ENCODE measurements at regions not wholly inside any gene's neighbourhood (a gene's known extent, or its start where the extent isn't known, plus 50 kb on each side); places are given as distances from the start of the nearest gene placed in this dataset.

GRCh38 chr5:124474528-124475215 is 271.8 kb downstream of the ZNF608 start:
- FAIRE-seq (no peak), DNase-seq (ENCODE audit: low read depth, low spot score) (no peak)
- Histone ChIP-seq H3K9me3 (ENCODE audit: control insufficient read depth, low read depth, low read length) (no peaks in the 10 kb centered on the region), H3K4me3 (ENCODE audit: control insufficient read depth in 2 of 3, extremely low read depth in 1 of 3, insufficient read depth in 2 of 3, low read depth in 1 of 3, low read length in 3 of 3) (no peak overlapping the region), H3K9me1 (ENCODE audit: control insufficient read depth, extremely low read depth, insufficient read depth, low read length) (no peaks in the 10 kb centered on the region), H3K27me3 (ENCODE audit: control insufficient read depth, extremely low read depth, insufficient read depth, low read length) (no peaks in the 10 kb centered on the region), H3K36me3 (ENCODE audit: control insufficient read depth in 2 of 2, extremely low read depth in 1 of 2, insufficient read depth in 2 of 2, low read length in 2 of 2) (no peaks in the 10 kb centered on the region), H3K4me1 (ENCODE audit: control insufficient read depth, extremely low read depth, insufficient read depth, low read length) (no peaks in the 10 kb centered on the region), H3K27ac (ENCODE audit: control insufficient read depth, insufficient read depth, low read length) (no peak overlapping the region), H3K9ac (ENCODE audit: control insufficient read depth, extremely low read depth, insufficient read depth, low read length) (no peak overlapping the region), H3K4me2 (ENCODE audit: control insufficient read depth, extremely low read depth, insufficient read depth, low read depth, low read length) (no peak overlapping the region), H2AFZ (ENCODE audit: control insufficient read depth, low read length) (no peak overlapping the region), H3K79me2 (ENCODE audit: control insufficient read depth, insufficient read depth, low read length) (no peaks in the 10 kb centered on the region), H4K20me1 (ENCODE audit: control insufficient read depth, extremely low read depth, insufficient read depth, low read length) (no peaks in the 10 kb centered on the region)
- no peak for TF ChIP-seq CTCF (optimal IDR thresholded peaks at IDR 0.05 in 1 of 3, IDR thresholded peaks at IDR 0.05 in 1 of 3, conservative IDR thresholded peaks at IDR 0.05 in 1 of 3; ENCODE audit: extremely low read depth in 1 of 3, insufficient read depth in 2 of 3, low read length in 3 of 3)
- TF ChIP-seq EZH2 (IDR thresholded peaks at IDR 0.05; ENCODE audit: low read length): no peak
- dilution Hi-C loops (cut with MboI; ENCODE audit: extremely low pct_ligation_motif_present, low sequenced_read_pairs): no loop called here

DNA sequence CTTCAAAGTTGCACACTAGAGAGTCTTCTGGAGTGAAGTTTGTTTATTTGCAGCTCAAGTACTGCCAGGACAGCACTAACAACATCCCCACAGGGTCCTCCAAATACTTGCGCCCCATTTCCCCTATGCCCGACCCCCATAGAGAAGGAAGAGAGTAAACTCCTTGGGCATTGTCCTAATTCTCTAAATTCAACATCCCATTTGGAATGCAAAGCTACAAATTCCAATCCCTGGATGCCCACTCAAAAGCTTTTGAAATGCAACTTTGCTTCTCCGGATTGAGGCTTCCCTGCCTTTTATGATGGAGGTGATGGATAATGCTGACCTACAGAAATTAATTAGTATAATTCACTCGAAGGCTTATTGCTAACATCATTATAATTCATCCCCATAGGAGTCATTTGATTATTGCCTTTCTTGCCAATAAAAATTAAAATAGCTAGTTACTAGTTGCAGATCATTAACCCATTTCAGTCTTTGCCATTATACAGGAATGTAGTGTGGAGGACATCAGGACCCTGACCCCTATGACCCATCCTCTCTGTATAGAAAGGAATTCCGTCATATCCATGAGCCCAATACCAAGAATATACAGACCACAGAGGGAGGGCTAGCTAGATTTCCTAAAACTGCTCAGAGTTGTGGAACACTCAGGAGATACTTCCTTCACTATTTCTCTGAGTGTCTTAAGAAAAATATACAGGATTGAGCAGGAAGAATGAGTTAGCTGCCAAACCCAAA is 277.6 kb downstream of the ZNF608 start:
- no peak overlapping the region for H2AFZ ChIP-seq (ENCODE audit: control insufficient read depth, low read length)
- TF ChIP-seq EZH2 (IDR thresholded peaks at IDR 0.05; ENCODE audit: low read length) (no peak), CTCF (optimal IDR thresholded peaks at IDR 0.05 in 1 of 3, IDR thresholded peaks at IDR 0.05 in 1 of 3, conservative IDR thresholded peaks at IDR 0.05 in 1 of 3; ENCODE audit: extremely low read depth in 1 of 3, insufficient read depth in 2 of 3, low read length in 3 of 3) (no peak)
- no peaks in the 10 kb centered on the region for H4K20me1 ChIP-seq (ENCODE audit: control insufficient read depth, extremely low read depth, insufficient read depth, low read length)
- H3K9me3 ChIP-seq (ENCODE audit: control insufficient read depth, low read depth, low read length): no peaks in the 10 kb centered on the region
- no peaks in the 10 kb centered on the region for H3K9me1 ChIP-seq (ENCODE audit: control insufficient read depth, extremely low read depth, insufficient read depth, low read length)
- H3K9ac ChIP-seq (ENCODE audit: control insufficient read depth, extremely low read depth, insufficient read depth, low read length): no peak overlapping the region
- FAIRE-seq (no peak), DNase-seq (ENCODE audit: low read depth, low spot score) (no peak)
- H3K4me3 ChIP-seq (ENCODE audit: control insufficient read depth in 2 of 3, extremely low read depth in 1 of 3, insufficient read depth in 2 of 3, low read depth in 1 of 3, low read length in 3 of 3): no peak overlapping the region
- H3K4me1 ChIP-seq (ENCODE audit: control insufficient read depth, extremely low read depth, insufficient read depth, low read length): no peaks in the 10 kb centered on the region
- no peaks in the 10 kb centered on the region for H3K27me3 ChIP-seq (ENCODE audit: control insufficient read depth, extremely low read depth, insufficient read depth, low read length)
- H3K36me3 ChIP-seq (ENCODE audit: control insufficient read depth in 2 of 2, extremely low read depth in 1 of 2, insufficient read depth in 2 of 2, low read length in 2 of 2): no peaks in the 10 kb centered on the region
- H3K27ac ChIP-seq (ENCODE audit: control insufficient read depth, insufficient read depth, low read length): no peak overlapping the region
- no peaks in the 10 kb centered on the region for H3K79me2 ChIP-seq (ENCODE audit: control insufficient read depth, insufficient read depth, low read length)
- dilution Hi-C loops (cut with MboI; ENCODE audit: extremely low pct_ligation_motif_present, low sequenced_read_pairs): no loop called here
- H3K4me2 ChIP-seq (ENCODE audit: control insufficient read depth, extremely low read depth, insufficient read depth, low read depth, low read length): no peak overlapping the region

Measured in keratinocyte (primary cell).